HUES6 (cell line): ENCODE measurements at regions not wholly inside any gene's neighbourhood (a gene's known extent, or its start where the extent isn't known, plus 50 kb on each side); places are given as distances from the start of the nearest gene placed in this dataset.
"Not testable (repeated sequence)": the region's sequence is repeated elsewhere in the genome, so short reads cannot be mapped to it uniquely, and the experiment has no call there.

Experiments used
- H3K27ac ChIP-seq: 2 replicates; pipeline ENCODE4 v1.7.0; 2013; ENCODE audit warnings: low read depth, mild to moderate bottlenecking, low read length, inconsistent platforms
- H3K27me3 ChIP-seq: 2 replicates; pipeline ENCODE4 v1.6.1; 2013; ENCODE audit warnings: low read length; ENCODE audit not compliant: control insufficient read depth, insufficient read depth
- H3K36me3 ChIP-seq: 2 replicates; pipeline ENCODE4 v1.6.1; 2013; ENCODE audit warnings: low read length; ENCODE audit not compliant: control insufficient read depth, insufficient read depth
- H3K4me1 ChIP-seq: 2 replicates; pipeline ENCODE4 v1.6.1; 2013; ENCODE audit warnings: low read length; ENCODE audit not compliant: control insufficient read depth, insufficient read depth
- H3K4me3 ChIP-seq: 2 replicates; pipeline ENCODE4 v1.5.1; 2013; ENCODE audit warnings: low read depth, low read length
- H3K9ac ChIP-seq: one replicate; pipeline ENCODE4 v1.6.1; 2013; ENCODE audit warnings: mild to moderate bottlenecking, low read length
- H3K9me3 ChIP-seq: 2 replicates; pipeline ENCODE4 v1.6.1; 2013; ENCODE audit warnings: low read depth, low read length; ENCODE audit not compliant: control insufficient read depth, insufficient read depth

DNA sequence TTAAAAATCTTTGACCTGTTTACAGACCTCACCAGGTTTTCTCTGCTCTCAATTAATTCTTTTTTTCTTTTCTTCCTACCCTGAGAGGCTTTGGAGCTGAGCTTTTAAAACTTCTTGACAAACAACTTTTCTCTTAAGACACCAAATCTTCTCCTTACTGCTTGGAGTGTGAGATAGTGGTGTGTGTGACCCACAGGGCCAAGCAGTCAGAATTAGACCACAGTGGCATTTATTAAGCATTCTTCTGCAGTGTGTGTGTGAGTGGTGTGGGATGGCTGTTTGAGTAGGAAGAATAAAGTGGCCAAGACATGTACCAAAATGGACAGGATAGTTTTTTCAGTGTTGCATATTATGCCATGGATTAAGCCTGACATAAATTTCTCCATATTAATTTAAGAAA lies 665.1 kb downstream of the RAPGEF2 start:
- Histone ChIP-seq H3K9ac (no peak overlapping the region), H3K4me1 (no peaks in the 10 kb centered on the region), H3K27me3 (no peaks in the 10 kb centered on the region)

DNA sequence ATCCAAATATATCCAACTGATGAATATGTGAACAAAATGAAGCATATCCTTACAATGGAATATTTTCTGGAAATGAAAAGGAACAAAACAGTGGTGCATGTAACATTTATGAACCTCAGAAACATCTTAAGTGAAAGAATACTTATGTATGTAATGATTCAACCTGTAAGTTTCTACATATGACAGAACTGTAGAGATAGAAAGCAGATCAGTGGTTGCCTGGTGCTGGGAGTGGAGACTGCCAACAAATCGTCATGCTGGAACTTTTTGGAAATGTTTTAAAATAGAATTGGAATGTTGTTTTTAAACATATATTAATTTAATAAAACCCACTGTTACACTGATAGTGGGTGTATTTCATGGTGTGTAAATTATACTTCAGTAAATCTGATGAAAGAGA lies 667.5 kb downstream of the RAPGEF2 start:
- Histone ChIP-seq H3K36me3 (no peaks in the 10 kb centered on the region), H3K27ac (no peak overlapping the region), H3K9ac (no peak overlapping the region), H3K9me3 (no peaks in the 10 kb centered on the region), H3K27me3 (no peaks in the 10 kb centered on the region), H3K4me1 (no peaks in the 10 kb centered on the region), H3K4me3 (no peak overlapping the region)

More for the DNA sequence above, 665.1 kb downstream of the RAPGEF2 start:
- Histone ChIP-seq H3K4me3 (no peak overlapping the region), H3K9me3 (no peaks in the 10 kb centered on the region), H3K36me3 (no peaks in the 10 kb centered on the region), H3K27ac (no peak overlapping the region)

DNA sequence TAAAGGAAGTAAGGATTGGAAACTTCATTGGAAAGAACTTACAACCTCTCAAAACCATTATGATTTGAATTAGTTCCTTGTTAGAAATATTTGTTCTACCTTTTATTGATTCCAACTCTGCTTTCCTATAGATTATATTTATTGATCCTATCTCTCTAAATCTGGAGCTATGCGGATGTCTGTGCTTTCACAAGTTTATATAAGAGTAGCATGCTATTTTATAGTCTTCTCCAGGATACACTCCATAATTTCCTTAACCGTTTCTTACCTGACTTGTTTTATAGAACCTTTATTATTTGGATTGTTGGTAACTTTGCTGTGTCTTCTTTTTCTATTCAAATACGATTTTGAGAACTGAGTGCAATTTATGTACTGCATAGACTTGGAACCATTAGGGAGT lies 668.1 kb downstream of the RAPGEF2 start:
- Histone ChIP-seq H3K27ac (no peak overlapping the region), H3K4me1 (no peaks in the 10 kb centered on the region), H3K27me3 (no peaks in the 10 kb centered on the region), H3K36me3 (no peaks in the 10 kb centered on the region), H3K4me3 (no peak overlapping the region), H3K9me3 (no peaks in the 10 kb centered on the region), H3K9ac (no peak overlapping the region)

DNA sequence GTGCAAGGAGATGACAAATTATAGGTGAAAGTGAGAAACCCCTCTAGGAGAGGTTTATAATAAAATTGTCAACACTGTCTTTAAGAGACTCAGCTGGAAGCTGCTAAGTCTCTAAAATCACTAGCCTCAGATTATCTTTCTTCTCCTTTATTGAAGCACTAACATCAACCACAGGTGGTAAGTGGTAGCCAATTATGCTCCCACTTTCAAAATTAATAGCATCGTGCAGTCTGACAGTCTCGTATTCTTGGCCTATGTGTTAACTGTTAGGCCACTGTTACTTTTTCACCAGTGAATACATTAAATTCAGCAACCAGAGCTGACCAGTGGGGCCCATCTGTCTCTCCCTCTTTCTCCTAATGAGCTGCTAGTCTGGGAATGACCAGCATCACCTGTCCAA lies 674.1 kb downstream of the RAPGEF2 start:
- no peaks in the 10 kb centered on the region for H3K9me3 ChIP-seq
- H3K36me3 ChIP-seq: no peaks in the 10 kb centered on the region
- H3K27ac ChIP-seq: no peak overlapping the region
- no peak overlapping the region for H3K9ac ChIP-seq
- no peaks in the 10 kb centered on the region for H3K27me3 ChIP-seq
- no peaks in the 10 kb centered on the region for H3K4me1 ChIP-seq
- H3K4me3 ChIP-seq: no peak overlapping the region

DNA sequence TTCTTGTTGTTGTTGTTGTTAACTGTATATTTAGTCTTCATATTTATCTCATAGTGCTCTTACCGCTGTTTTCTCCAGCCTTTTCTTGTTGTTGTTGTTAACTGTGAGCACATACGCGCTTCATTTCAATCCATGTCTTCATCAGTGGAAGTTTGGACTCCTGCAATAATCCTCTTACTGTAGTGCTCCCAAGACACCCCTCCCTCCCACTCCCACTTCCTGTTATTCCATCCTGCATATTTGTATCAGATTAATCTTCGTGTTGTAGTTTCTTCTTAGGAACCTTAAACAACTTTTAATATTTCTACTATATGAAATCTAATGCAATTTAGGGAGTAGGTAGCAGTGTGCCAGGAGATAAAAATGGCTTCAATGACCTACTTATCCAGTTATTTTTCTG lies 674.8 kb downstream of the RAPGEF2 start:
- no peak overlapping the region for H3K27ac ChIP-seq
- no peaks in the 10 kb centered on the region for H3K9me3 ChIP-seq
- H3K4me1 ChIP-seq: no peaks in the 10 kb centered on the region
- H3K4me3 ChIP-seq: no peak overlapping the region
- H3K36me3 ChIP-seq: no peaks in the 10 kb centered on the region
- H3K27me3 ChIP-seq: no peaks in the 10 kb centered on the region
- H3K9ac ChIP-seq: no peak overlapping the region

DNA sequence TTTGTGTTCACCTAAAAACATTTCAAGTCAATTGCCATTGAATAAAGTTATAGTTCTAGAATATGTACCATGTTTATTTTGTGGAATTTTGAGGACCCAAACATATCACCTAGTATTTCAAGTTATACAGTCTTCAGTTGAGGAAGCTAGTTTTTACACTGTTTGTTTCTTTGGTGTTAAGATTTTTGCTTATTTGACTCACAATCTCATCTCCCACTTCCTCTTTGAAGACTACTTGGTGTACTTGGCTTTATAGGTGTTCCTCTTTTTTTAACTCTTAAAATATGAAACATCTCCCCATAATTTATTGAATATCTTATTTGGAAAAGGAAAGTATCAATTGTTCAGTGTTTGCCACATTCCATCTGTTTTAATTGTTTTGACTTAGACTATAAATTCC lies 675.4 kb downstream of the RAPGEF2 start:
- H3K36me3 ChIP-seq: no peaks in the 10 kb centered on the region
- no peaks in the 10 kb centered on the region for H3K4me1 ChIP-seq
- no peak overlapping the region for H3K4me3 ChIP-seq
- no peaks in the 10 kb centered on the region for H3K9me3 ChIP-seq
- H3K27me3 ChIP-seq: no peaks in the 10 kb centered on the region
- H3K27ac ChIP-seq: no peak overlapping the region
- no peak overlapping the region for H3K9ac ChIP-seq

DNA sequence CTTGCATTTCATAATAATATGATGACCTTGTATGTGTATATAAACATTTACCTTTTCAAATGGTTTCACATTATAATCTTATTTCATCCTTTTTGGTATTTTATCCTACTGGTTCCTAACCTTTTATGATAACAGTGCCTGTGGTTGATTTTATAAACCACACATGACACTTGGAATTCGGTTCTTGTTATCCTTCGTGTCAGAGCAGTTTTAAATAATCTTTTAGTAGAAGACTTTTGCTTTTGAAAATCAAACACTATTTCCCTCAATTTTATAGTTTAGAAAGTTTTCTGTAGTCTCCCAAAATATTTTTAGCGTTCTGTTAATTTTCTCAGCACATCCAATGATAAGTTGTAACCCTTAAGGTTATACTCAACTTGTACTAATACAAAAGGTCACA lies 676.8 kb downstream of the RAPGEF2 start:
- Histone ChIP-seq H3K4me1 (no peaks in the 10 kb centered on the region), H3K27ac (no peak overlapping the region), H3K4me3 (no peak overlapping the region), H3K9ac (no peak overlapping the region), H3K27me3 (no peaks in the 10 kb centered on the region), H3K36me3 (no peaks in the 10 kb centered on the region), H3K9me3 (no peaks in the 10 kb centered on the region)

DNA sequence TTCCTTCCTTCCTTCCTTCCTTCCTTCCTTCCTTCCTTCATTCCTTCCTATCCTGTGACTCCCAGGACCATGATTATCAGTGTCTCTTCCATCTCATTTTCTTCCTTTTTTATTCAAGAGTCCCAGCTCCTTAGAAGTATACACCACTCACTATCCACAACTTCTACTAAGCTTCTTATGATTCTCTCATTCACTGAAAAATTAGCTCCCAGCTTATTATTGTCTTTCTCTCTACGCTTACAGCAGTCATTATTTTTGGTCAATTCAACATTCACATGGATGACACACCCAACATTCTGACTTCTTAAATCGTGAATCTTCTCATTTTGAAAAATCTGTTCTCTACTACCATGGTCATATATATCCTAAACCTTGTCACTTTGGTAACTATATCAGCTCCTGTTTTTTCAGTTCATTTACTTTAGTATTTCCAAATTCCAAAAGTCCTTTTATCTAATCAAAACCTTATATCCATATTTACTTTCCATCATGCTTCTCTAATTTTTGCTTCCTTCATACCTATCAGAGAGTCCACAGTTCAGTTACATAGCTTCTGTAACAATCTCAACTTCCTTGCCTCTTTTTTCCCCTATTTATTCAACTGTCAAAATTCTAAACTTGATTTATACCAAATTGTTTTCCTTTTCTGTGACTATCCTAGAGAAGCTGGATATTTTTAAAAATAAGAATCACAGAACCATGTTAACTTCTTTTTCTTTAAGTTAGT lies 677.5 kb downstream of the RAPGEF2 start:
- Histone ChIP-seq H3K9me3 (no peaks in the 10 kb centered on the region), H3K27me3 (no peaks in the 10 kb centered on the region), H3K4me3 (no peak overlapping the region), H3K4me1 (no peaks in the 10 kb centered on the region), H3K9ac (no peak overlapping the region), H3K36me3 (no peaks in the 10 kb centered on the region), H3K27ac (no peak overlapping the region)

DNA sequence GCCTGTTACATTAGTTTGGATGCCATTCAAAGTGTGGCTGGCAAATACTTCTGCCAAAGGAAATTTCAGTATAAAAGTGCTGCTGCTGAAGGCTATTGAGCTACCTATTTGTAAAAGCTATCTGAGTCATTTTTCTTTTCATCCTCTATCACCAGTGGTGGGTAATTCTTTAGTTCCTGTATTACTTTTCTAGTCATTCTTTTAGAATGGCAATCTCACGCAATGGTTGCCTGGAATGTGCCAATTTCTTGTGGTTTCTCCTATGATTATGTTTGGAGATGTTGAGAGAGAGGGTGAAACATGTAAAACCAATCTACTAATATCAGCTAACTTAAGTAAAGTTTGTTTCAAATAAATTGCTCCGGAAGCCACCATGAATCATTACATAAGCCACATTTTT lies 685.0 kb downstream of the RAPGEF2 start:
- no peaks in the 10 kb centered on the region for H3K27me3 ChIP-seq
- H3K36me3 ChIP-seq: no peaks in the 10 kb centered on the region
- H3K4me1 ChIP-seq: no peaks in the 10 kb centered on the region
- no peak overlapping the region for H3K27ac ChIP-seq
- H3K9ac ChIP-seq: no peak overlapping the region
- H3K9me3 ChIP-seq: peaks cover 9% of the 10 kb centered on the region; the same call in 1 of the 2 replicates
- H3K4me3 ChIP-seq: no peak overlapping the region

DNA sequence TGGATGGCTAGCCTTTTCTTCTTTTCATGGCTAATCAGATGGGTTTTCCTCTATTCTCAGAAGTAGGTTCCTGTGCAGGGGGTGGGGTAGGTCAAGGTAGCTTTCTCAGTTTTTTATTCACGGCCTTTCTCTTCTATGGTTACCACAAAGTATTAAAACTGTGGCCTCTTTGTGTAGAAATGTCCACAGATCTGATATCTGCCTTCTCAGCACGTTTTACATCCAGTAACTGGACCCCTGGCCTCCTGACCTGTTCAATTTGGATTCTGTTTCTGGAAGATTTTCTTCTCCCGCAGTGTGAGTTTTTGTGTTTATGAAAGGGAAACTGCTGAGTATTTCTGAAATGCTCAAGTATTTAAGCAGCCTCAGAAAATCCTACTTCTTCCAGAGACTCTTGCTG lies 688.5 kb downstream of the RAPGEF2 start:
- H3K27ac ChIP-seq: no peak overlapping the region
- peaks cover 7% of the 10 kb centered on the region; the same call in 1 of the 2 replicates for H3K9me3 ChIP-seq
- H3K27me3 ChIP-seq: no peaks in the 10 kb centered on the region
- no peak overlapping the region for H3K9ac ChIP-seq
- H3K4me3 ChIP-seq: no peak overlapping the region
- no peaks in the 10 kb centered on the region for H3K4me1 ChIP-seq
- no peaks in the 10 kb centered on the region for H3K36me3 ChIP-seq

DNA sequence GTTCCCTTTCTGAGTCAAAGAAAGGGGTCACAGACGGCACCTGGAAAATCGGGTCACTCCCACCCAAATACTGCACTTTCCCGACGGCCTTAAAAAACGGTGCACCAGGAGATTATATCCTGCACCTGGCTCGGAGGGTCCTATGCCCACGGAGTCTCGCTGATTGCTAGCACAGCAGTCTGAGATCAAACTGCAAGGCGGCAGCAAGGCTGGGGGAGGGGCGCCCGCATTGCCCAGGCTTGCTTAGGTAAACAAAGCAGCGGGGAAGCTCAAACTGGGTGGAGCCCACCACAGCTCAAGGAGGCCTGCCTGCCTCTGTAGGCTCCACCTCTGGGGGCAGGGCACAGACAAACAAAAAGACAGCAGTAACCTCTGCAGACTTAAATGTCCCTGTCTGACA lies 701.7 kb downstream of the RAPGEF2 start:
- not testable (repeated sequence) for H3K27ac ChIP-seq, H3K4me1 ChIP-seq, H3K27me3 ChIP-seq, H3K9me3 ChIP-seq, H3K9ac ChIP-seq, H3K36me3 ChIP-seq, H3K4me3 ChIP-seq
